Activated CD4-positive, alpha-beta memory T cell treated with anti-CD3 and anti-CD28 coated beads for 36 hours (primary cell): ENCODE measurements at regions not wholly inside any gene's neighbourhood (a gene's known extent, or its start where the extent isn't known, plus 50 kb on each side); places are given as distances from the start of the nearest gene placed in this dataset.
A peak's percentile ranks its signal among the peaks of the same experiment; 100 is the strongest.
"Not testable (repeated sequence)": the region's sequence is repeated elsewhere in the genome, so short reads cannot be mapped to it uniquely, and the experiment has no call there.

Experiments used
- CTCF ChIA-PET: fragments of 350-600 bp; sonication (Branson Sonifier 250); formaldehyde crosslinking; loops from one replicate; lab custom pipeline; 2021; ENCODE audit warnings: antibody characterized with exemption, inconsistent platforms; lab: Charles Lee
- POLR2A ChIA-PET: fragments of 350-600 bp; sonication (Branson Sonifier 250); formaldehyde crosslinking; loops from one replicate; lab custom pipeline; 2021; ENCODE audit warnings: antibody characterized with exemption; lab: Charles Lee
- DNase-seq: peaks from one replicate; pipeline ENCODE4 v3.0.0-alpha.2; 2020
- H3K27ac Mint-ChIP-seq: one replicate; pipeline ENCODE4 v1.8.0; 2021; ENCODE audit warnings: mixed read lengths
- H3K27me3 Mint-ChIP-seq: one replicate; pipeline ENCODE4 v1.8.0; 2021; ENCODE audit warnings: mixed read lengths
- H3K36me3 Mint-ChIP-seq: one replicate; pipeline ENCODE4 v1.8.0; 2021; ENCODE audit warnings: mixed read lengths
- H3K4me1 Mint-ChIP-seq: one replicate; pipeline ENCODE4 v1.8.0; 2021; ENCODE audit warnings: low read depth, mixed read lengths
- H3K4me3 Mint-ChIP-seq: one replicate; pipeline ENCODE4 v1.8.0; 2021; ENCODE audit warnings: mild to moderate bottlenecking, mixed read lengths
- H3K9me3 Mint-ChIP-seq: one replicate; pipeline ENCODE4 v1.8.0; 2021; ENCODE audit warnings: mixed read lengths
- intact Hi-C: fragments of 100-400 bp; cut with micrococcal nuclease; formaldehyde crosslinking; loops from one replicate; pipeline ENCODE4 v1.15.1; 2023

- H3K4me1 Mint-ChIP-seq: no peaks in the 10 kb centered on the region
- H3K9me3 Mint-ChIP-seq: no peaks in the 10 kb centered on the region
- H3K4me3 Mint-ChIP-seq: no peak overlapping the region
- ChIA-PET POLR2A (no interaction called here), CTCF (no interaction called here)
- no peaks in the 10 kb centered on the region for H3K36me3 Mint-ChIP-seq
- DNase-seq: no peak
- intact Hi-C loops: no loop called here
- H3K27me3 Mint-ChIP-seq: peaks cover 1% of the 10 kb centered on the region
- no peak overlapping the region for H3K27ac Mint-ChIP-seq
Measured at GRCh38 chr2:153294199-153294786, 184.3 kb downstream of the RPRM start.

GRCh38 chr2:153291718-153292117, 186.8 kb downstream of the RPRM start:
- intact Hi-C loops: no loop called here
- H3K4me1 Mint-ChIP-seq: no peaks in the 10 kb centered on the region
- H3K27me3 Mint-ChIP-seq: peaks cover 4% of the 10 kb centered on the region
- CTCF ChIA-PET: no interaction called here
- no peak for DNase-seq
- POLR2A ChIA-PET: no interaction called here
- no peak overlapping the region for H3K4me3 Mint-ChIP-seq
- no peaks in the 10 kb centered on the region for H3K9me3 Mint-ChIP-seq
- H3K36me3 Mint-ChIP-seq: no peaks in the 10 kb centered on the region
- H3K27ac Mint-ChIP-seq: no peak overlapping the region

- no peak overlapping the region for H3K4me3 Mint-ChIP-seq
- H3K4me1 Mint-ChIP-seq: no peaks in the 10 kb centered on the region
- ChIA-PET POLR2A (no interaction called here), CTCF (interaction anchor here (0.8 kb wide), 1 partner anchor 45 kb away, joined by 3 read pairs; no protein-coding TSS in a partner anchor)
- H3K9me3 Mint-ChIP-seq: peaks cover 9% of the 10 kb centered on the region
- peak; percentile 11 for DNase-seq
- H3K36me3 Mint-ChIP-seq: no peaks in the 10 kb centered on the region
- intact Hi-C loops: no loop called here
- no peak overlapping the region for H3K27ac Mint-ChIP-seq
- H3K27me3 Mint-ChIP-seq: peaks cover 7% of the 10 kb centered on the region
Measured at GRCh38 chr2:153287109-153287801, 191.3 kb downstream of the RPRM start.

- H3K9me3 Mint-ChIP-seq: peaks cover 5% of the 10 kb centered on the region
- no peaks in the 10 kb centered on the region for H3K36me3 Mint-ChIP-seq
- no peaks in the 10 kb centered on the region for H3K4me1 Mint-ChIP-seq
- H3K27ac Mint-ChIP-seq: no peak overlapping the region
- POLR2A ChIA-PET: no interaction called here
- CTCF ChIA-PET: no interaction called here
- no peak overlapping the region for H3K4me3 Mint-ChIP-seq
- no peaks in the 10 kb centered on the region for H3K27me3 Mint-ChIP-seq
- intact Hi-C loops: no loop called here
- no peak for DNase-seq
Measured at GRCh38 chr2:153268941-153269461, 209.6 kb downstream of the RPRM start.

GRCh38 chr2:153256876-153257275, 221.7 kb downstream of the RPRM start:
- POLR2A ChIA-PET, H3K4me1 Mint-ChIP-seq, H3K4me3 Mint-ChIP-seq, DNase-seq, CTCF ChIA-PET, H3K27me3 Mint-ChIP-seq, H3K9me3 Mint-ChIP-seq, H3K27ac Mint-ChIP-seq, H3K36me3 Mint-ChIP-seq, intact Hi-C loops: not testable (repeated sequence)

- H3K4me1 Mint-ChIP-seq, CTCF ChIA-PET, DNase-seq, H3K4me3 Mint-ChIP-seq, intact Hi-C loops, H3K36me3 Mint-ChIP-seq, H3K27me3 Mint-ChIP-seq, POLR2A ChIA-PET, H3K9me3 Mint-ChIP-seq, H3K27ac Mint-ChIP-seq: not testable (repeated sequence)
Measured at GRCh38 chr2:153246636-153247035, 231.9 kb downstream of the RPRM start.

- DNase-seq: peak; percentile 54
- ChIA-PET POLR2A (no interaction called here), CTCF (no interaction called here)
- Mint-ChIP-seq H3K4me3 (no peak overlapping the region), H3K4me1 (peaks cover 14% of the 10 kb centered on the region), H3K27me3 (no peaks in the 10 kb centered on the region), H3K27ac (peak overlapping the region; percentile 6), H3K36me3 (no peaks in the 10 kb centered on the region), H3K9me3 (peaks cover 2% of the 10 kb centered on the region)
- intact Hi-C loops: loop anchor here (1.0 kb wide), 2 partner anchors 16 to 308 kb away; no protein-coding TSS in a partner anchor
Measured at GRCh38 chr2:153235516-153235915, 243.0 kb downstream of the RPRM start.

- Mint-ChIP-seq H3K27me3 (no peaks in the 10 kb centered on the region), H3K4me1 (peaks cover 14% of the 10 kb centered on the region), H3K9me3 (peaks cover 2% of the 10 kb centered on the region), H3K27ac (no peak overlapping the region), H3K36me3 (no peaks in the 10 kb centered on the region), H3K4me3 (no peak overlapping the region)
- ChIA-PET POLR2A (no interaction called here), CTCF (no interaction called here)
- intact Hi-C loops: no loop called here
- no peak for DNase-seq
Measured at GRCh38 chr2:153232464-153232863, 246.1 kb downstream of the RPRM start.

- H3K9me3 Mint-ChIP-seq: peaks cover 5% of the 10 kb centered on the region
- H3K27me3 Mint-ChIP-seq: no peaks in the 10 kb centered on the region
- no peaks in the 10 kb centered on the region for H3K36me3 Mint-ChIP-seq
- peaks cover 12% of the 10 kb centered on the region for H3K4me1 Mint-ChIP-seq
- DNase-seq: no peak
- no peak overlapping the region for H3K27ac Mint-ChIP-seq
- intact Hi-C loops: no loop called here
- ChIA-PET POLR2A (no interaction called here), CTCF (no interaction called here)
- H3K4me3 Mint-ChIP-seq: no peak overlapping the region
Measured at GRCh38 chr2:153230977-153231376, 247.6 kb downstream of the RPRM start.

- H3K9me3 Mint-ChIP-seq: peaks cover 12% of the 10 kb centered on the region
- H3K27me3 Mint-ChIP-seq: no peaks in the 10 kb centered on the region
- H3K4me3 Mint-ChIP-seq: no peak overlapping the region
- intact Hi-C loops: no loop called here
- POLR2A ChIA-PET: no interaction called here
- DNase-seq: no peak
- no peaks in the 10 kb centered on the region for H3K36me3 Mint-ChIP-seq
- CTCF ChIA-PET: no interaction called here
- H3K4me1 Mint-ChIP-seq: no peaks in the 10 kb centered on the region
- H3K27ac Mint-ChIP-seq: no peak overlapping the region
Measured at GRCh38 chr2:153228904-153229303, 249.7 kb downstream of the RPRM start.

GRCh38 chr2:153227981-153228380, 250.6 kb downstream of the RPRM start:
- no peak overlapping the region for H3K27ac Mint-ChIP-seq
- CTCF ChIA-PET: interaction anchor here (0.5 kb wide), 1 partner anchor 1972 kb away, joined by 3 read pairs; no protein-coding TSS in a partner anchor
- POLR2A ChIA-PET: no interaction called here
- H3K4me1 Mint-ChIP-seq: no peaks in the 10 kb centered on the region
- H3K36me3 Mint-ChIP-seq: no peaks in the 10 kb centered on the region
- no peak overlapping the region for H3K4me3 Mint-ChIP-seq
- no peak for DNase-seq
- peaks cover 12% of the 10 kb centered on the region for H3K9me3 Mint-ChIP-seq
- intact Hi-C loops: no loop called here
- no peaks in the 10 kb centered on the region for H3K27me3 Mint-ChIP-seq

GRCh38 chr2:153222231-153223165, 256.1 kb downstream of the RPRM start:
- POLR2A ChIA-PET: no interaction called here
- Mint-ChIP-seq H3K4me1 (no peaks in the 10 kb centered on the region), H3K36me3 (no peaks in the 10 kb centered on the region), H3K27ac (no peak overlapping the region), H3K4me3 (no peak overlapping the region), H3K27me3 (no peaks in the 10 kb centered on the region), H3K9me3 (peaks cover 12% of the 10 kb centered on the region)
- CTCF ChIA-PET: no interaction called here
- DNase-seq: no peak
- intact Hi-C loops: no loop called here
